SK-N-SH (cell line): ENCODE measurements at regions not wholly inside any gene's neighbourhood (a gene's known extent, or its start where the extent isn't known, plus 50 kb on each side); places are given as distances from the start of the nearest gene placed in this dataset.

ENCODE experiments used
- CTCF ChIA-PET: fragments of 300-600, 350-600 bp; formaldehyde crosslinking; extraction: SDS; loops from one replicate; lab custom pipeline; 2021; lab: Yijun Ruan, JAX
- POLR2A ChIA-PET: fragments of 350-600 bp; sonication (Branson Sonifier 250); formaldehyde crosslinking; extraction: SDS; loops from one replicate; lab custom pipeline; 2020; ENCODE audit warnings: antibody characterized with exemption, inconsistent platforms; lab: Yijun Ruan, JAX
- DNase-seq: peaks from one replicate; pipeline ENCODE4 v3.0.0; 2012
- H2AFZ ChIP-seq: fragments of 200-600 bp; sonication (generic); 2 replicates; pipeline ENCODE4 v1.8.1; 2016; ENCODE audit warnings: antibody characterized with exemption, mild to moderate bottlenecking, low read depth
- H3F3A ChIP-seq: fragments of 200-600 bp; sonication (generic); replicated peaks from 2 replicates; pipeline ENCODE3; 2016; ENCODE audit warnings: antibody characterized with exemption, mild to moderate bottlenecking; ENCODE audit not compliant: insufficient read depth
- H3K27ac ChIP-seq, 2 experiments: fragments of 200-500 bp in 1 of 2; fragments of 200-600 bp in 1 of 2; sonication (Bioruptor generic) in 1 of 2; sonication (generic), shearing (Covaris generic) in 1 of 2; 2 replicates each; pipeline versions ENCODE4 v1.5.1 to v1.6.1; 2014 to 2016; ENCODE audit warnings: low read depth in 2 of 2, inconsistent platforms in 1 of 2, low read length in 1 of 2, mild to moderate bottlenecking in 1 of 2, mixed read lengths in 1 of 2
- H3K27me3 ChIP-seq: fragments of 200-600 bp; sonication (generic), shearing (Covaris generic); 2 replicates; pipeline ENCODE4 v1.6.1; 2016; ENCODE audit warnings: mixed run types; ENCODE audit not compliant: insufficient read depth
- H3K36me3 ChIP-seq, 2 experiments: fragments of 200-500 bp in 1 of 2; fragments of 200-600 bp in 1 of 2; sonication (Bioruptor generic) in 1 of 2; sonication (generic) in 1 of 2; replicated peaks in 1 of 2; 2 replicates each; pipeline versions ENCODE3 to v1.5.1; 2014 to 2016; ENCODE audit warnings: low read length in 1 of 2, mild to moderate bottlenecking in 1 of 2; ENCODE audit not compliant: insufficient read depth in 2 of 2, control insufficient read depth in 1 of 2
- H3K4me1 ChIP-seq, 2 experiments: fragments of 200-500 bp in 1 of 2; fragments of 200-600 bp in 1 of 2; sonication (Bioruptor generic) in 1 of 2; sonication (generic), shearing (Covaris generic) in 1 of 2; 2 replicates each; pipeline versions ENCODE4 v1.5.1 to v1.6.1; 2014 to 2016; ENCODE audit warnings: low read depth in 1 of 2, low read length in 1 of 2, mixed run types in 1 of 2; ENCODE audit not compliant: insufficient read depth in 2 of 2, control insufficient read depth in 1 of 2
- H3K4me2 ChIP-seq: fragments of 200-600 bp; sonication (generic), shearing (Covaris generic); 2 replicates; pipeline ENCODE4 v1.6.1; 2017; ENCODE audit warnings: mixed run types
- H3K4me3 ChIP-seq, 2 experiments: fragments of 200-500 bp in 1 of 2; fragments of 200-600 bp in 1 of 2; sonication (Bioruptor generic) in 1 of 2; sonication (generic), shearing (Covaris generic) in 1 of 2; 2 replicates each; pipeline versions ENCODE4 v1.5.1 to v1.8.1; 2014 to 2016; ENCODE audit warnings: low read depth in 2 of 2, inconsistent platforms in 1 of 2, low read length in 1 of 2, mild to moderate bottlenecking in 1 of 2, mixed read lengths in 1 of 2, moderate library complexity in 1 of 2
- H3K79me2 ChIP-seq: fragments of 200-600 bp; sonication (generic); 2 replicates; pipeline ENCODE4 v1.8.1; 2017; ENCODE audit warnings: mild to moderate bottlenecking; ENCODE audit not compliant: insufficient read depth
- H3K9ac ChIP-seq: fragments of 200-600 bp; sonication (generic); 2 replicates; pipeline ENCODE4 v1.6.1; 2017; ENCODE audit warnings: mixed run types
- H3K9me2 ChIP-seq: fragments of 200-600 bp; sonication (generic); 2 replicates; pipeline ENCODE4 v1.6.1; 2017; ENCODE audit warnings: mixed run types
- H3K9me3 ChIP-seq: fragments of 200-600 bp; sonication (generic); 2 replicates; pipeline ENCODE4 v1.6.1; 2017; ENCODE audit warnings: mixed run types, mild to moderate bottlenecking, moderate library complexity
- H4K20me1 ChIP-seq: fragments of 200-600 bp; sonication (generic); 2 replicates; pipeline ENCODE4 v1.6.1; 2017; ENCODE audit warnings: mild to moderate bottlenecking, mixed run types; ENCODE audit not compliant: insufficient read depth
- CHD2 ChIP-seq: fragments of 150-350 bp; IDR thresholded peaks from 2 replicates; pipeline ENCODE4 v1.6.1; 2018; ENCODE audit warnings: low read length; ENCODE audit not compliant: partially characterized antibody
- ELF1 ChIP-seq: IDR thresholded peaks from 2 replicates; pipeline ENCODE4 v1.4.0; 2012
- FOXM1 ChIP-seq: IDR thresholded peaks from 2 replicates; pipeline ENCODE4 v1.4.0; 2012; ENCODE audit warnings: low read depth, mild to moderate bottlenecking
- MEF2A ChIP-seq: IDR thresholded peaks from 2 replicates; pipeline ENCODE4 v1.4.0; 2012; ENCODE audit warnings: low read depth, borderline replicate concordance
- MXI1 ChIP-seq: IDR thresholded peaks from 2 replicates; pipeline ENCODE4 v1.6.1; 2012; ENCODE audit warnings: mild to moderate bottlenecking, low read depth, low read length, improper control_type of control experiment
- NFIC ChIP-seq: IDR thresholded peaks from 2 replicates; pipeline ENCODE4 v1.4.0; 2012; ENCODE audit warnings: borderline replicate concordance
- PBX3 ChIP-seq: IDR thresholded peaks from 2 replicates; pipeline ENCODE4; 2012
- POLR2AphosphoS5 ChIP-seq: IDR thresholded peaks from 2 replicates; pipeline ENCODE4 v1.6.1; 2012; ENCODE audit warnings: low read depth, low read length
- RCOR1 ChIP-seq: fragments of 150-350 bp; IDR thresholded peaks from 2 replicates; pipeline ENCODE4 v1.6.1; 2017; ENCODE audit warnings: antibody characterized with exemption, low read length
- TAF1 ChIP-seq: IDR thresholded peaks from 2 replicates; pipeline ENCODE4 v1.6.1; 2012; ENCODE audit warnings: low read depth, mild to moderate bottlenecking, low read length, moderate library complexity, borderline replicate concordance
- TCF12 ChIP-seq: IDR thresholded peaks from 2 replicates; pipeline ENCODE4 v1.4.0; 2012
- TEAD4 ChIP-seq: IDR thresholded peaks from 2 replicates; pipeline ENCODE4 v1.4.0; 2012; ENCODE audit warnings: mild to moderate bottlenecking, borderline replicate concordance; ENCODE audit not compliant: insufficient read depth
- USF2 ChIP-seq: fragments of 150-350 bp; IDR thresholded peaks from 2 replicates; pipeline ENCODE4 v1.6.1; 2017; ENCODE audit warnings: antibody characterized with exemption, low read length, low read depth, borderline replicate concordance
- WGBS: methylation state at CpG from one replicate; pipeline ENCODE4 v1.1.6; 2017; ENCODE audit warnings: low lambda C conversion rate; 5-methylcytosine and 5-hydroxymethylcytosine counted together
- TF ChIP-seq, protein P1 (sequence below): fragments of 150-350 bp; IDR thresholded peaks from 2 replicates; pipeline ENCODE4 v1.6.1; 2016; ENCODE audit warnings: mild to moderate bottlenecking, low read depth, low read length
- TF ChIP-seq, protein P2 (sequence below): IDR thresholded peaks from 2 replicates; pipeline ENCODE4 v1.6.1; 2012; ENCODE audit warnings: mild to moderate bottlenecking, low read depth, low read length, moderate library complexity

- Histone ChIP-seq H3K27me3 (no peaks in the 10 kb centered on the region), H3K9me2 (no peaks in the 10 kb centered on the region), H3K4me1 (no peaks in the 10 kb centered on the region; a peak in 2 of 4 replicates), H3K9ac (no peak overlapping the region), H3K9me3 (no peaks in the 10 kb centered on the region), H2AFZ (no peak overlapping the region), H3K4me2 (no peak overlapping the region), H3K79me2 (no peaks in the 10 kb centered on the region), H3K27ac (no peak overlapping the region), H4K20me1 (no peaks in the 10 kb centered on the region), H3K36me3 (peaks cover 0 to 6% of the 10 kb centered on the region in 2 experiments), H3K4me3 (no peak overlapping the region), H3F3A (no peaks in the 10 kb centered on the region)
- DNase-seq = no peak
- CTCF ChIA-PET = interaction anchor here (0.6 kb wide), 1 partner anchor 41 kb away, joined by 3 read pairs; no protein-coding TSS in a partner anchor
- TF ChIP-seq TEAD4 (no peak), CHD2 (no peak), TAF1 (no peak), NFIC (no peak)
- POLR2A ChIA-PET = no interaction called here
- WGBS = 94% methylated on average over 1 of the region's 1 CpG
Measured at GRCh38 chr10:4546931-4547330, 279.1 kb upstream of the AKR1E2 start.

DNA sequence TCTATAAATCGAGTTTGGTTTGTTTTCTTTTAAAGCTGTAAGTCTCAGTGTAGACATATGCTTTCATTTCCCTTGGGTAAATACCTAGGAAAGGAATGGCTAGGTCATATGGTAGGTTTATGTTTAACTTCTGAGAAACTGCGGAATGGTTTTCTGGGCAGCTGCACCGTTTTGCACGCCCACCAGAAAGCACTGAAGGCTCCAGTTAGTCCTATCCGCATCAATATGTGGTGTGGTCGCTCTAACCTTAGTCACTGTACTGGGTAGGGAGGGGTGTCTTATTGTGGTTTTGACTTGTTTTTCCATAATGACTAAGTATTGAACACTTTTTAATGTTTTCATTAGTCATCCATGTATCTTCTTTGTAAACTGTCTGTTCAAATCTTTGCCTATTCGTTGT is 279.5 kb upstream of the AKR1E2 start:
- TF ChIP-seq MXI1 (no peak), TEAD4 (no peak), CHD2 (no peak), MEF2A (no peak), ELF1 (no peak), FOXM1 (no peak), RCOR1 (no peak), TAF1 (no peak), POLR2AphosphoS5 (no peak), PBX3 (no peak), TCF12 (no peak), USF2 (no peak)
- TF ChIP-seq, protein P1, sequence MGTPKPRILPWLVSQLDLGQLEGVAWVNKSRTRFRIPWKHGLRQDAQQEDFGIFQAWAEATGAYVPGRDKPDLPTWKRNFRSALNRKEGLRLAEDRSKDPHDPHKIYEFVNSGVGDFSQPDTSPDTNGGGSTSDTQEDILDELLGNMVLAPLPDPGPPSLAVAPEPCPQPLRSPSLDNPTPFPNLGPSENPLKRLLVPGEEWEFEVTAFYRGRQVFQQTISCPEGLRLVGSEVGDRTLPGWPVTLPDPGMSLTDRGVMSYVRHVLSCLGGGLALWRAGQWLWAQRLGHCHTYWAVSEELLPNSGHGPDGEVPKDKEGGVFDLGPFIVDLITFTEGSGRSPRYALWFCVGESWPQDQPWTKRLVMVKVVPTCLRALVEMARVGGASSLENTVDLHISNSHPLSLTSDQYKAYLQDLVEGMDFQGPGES = no peak
- TF ChIP-seq, protein P2, sequence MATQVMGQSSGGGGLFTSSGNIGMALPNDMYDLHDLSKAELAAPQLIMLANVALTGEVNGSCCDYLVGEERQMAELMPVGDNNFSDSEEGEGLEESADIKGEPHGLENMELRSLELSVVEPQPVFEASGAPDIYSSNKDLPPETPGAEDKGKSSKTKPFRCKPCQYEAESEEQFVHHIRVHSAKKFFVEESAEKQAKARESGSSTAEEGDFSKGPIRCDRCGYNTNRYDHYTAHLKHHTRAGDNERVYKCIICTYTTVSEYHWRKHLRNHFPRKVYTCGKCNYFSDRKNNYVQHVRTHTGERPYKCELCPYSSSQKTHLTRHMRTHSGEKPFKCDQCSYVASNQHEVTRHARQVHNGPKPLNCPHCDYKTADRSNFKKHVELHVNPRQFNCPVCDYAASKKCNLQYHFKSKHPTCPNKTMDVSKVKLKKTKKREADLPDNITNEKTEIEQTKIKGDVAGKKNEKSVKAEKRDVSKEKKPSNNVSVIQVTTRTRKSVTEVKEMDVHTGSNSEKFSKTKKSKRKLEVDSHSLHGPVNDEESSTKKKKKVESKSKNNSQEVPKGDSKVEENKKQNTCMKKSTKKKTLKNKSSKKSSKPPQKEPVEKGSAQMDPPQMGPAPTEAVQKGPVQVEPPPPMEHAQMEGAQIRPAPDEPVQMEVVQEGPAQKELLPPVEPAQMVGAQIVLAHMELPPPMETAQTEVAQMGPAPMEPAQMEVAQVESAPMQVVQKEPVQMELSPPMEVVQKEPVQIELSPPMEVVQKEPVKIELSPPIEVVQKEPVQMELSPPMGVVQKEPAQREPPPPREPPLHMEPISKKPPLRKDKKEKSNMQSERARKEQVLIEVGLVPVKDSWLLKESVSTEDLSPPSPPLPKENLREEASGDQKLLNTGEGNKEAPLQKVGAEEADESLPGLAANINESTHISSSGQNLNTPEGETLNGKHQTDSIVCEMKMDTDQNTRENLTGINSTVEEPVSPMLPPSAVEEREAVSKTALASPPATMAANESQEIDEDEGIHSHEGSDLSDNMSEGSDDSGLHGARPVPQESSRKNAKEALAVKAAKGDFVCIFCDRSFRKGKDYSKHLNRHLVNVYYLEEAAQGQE = no peak

More for the DNA sequence above, 279.5 kb upstream of the AKR1E2 start:
- Histone ChIP-seq H3K4me3 (no peak overlapping the region), H3K79me2 (no peaks in the 10 kb centered on the region), H2AFZ (no peak overlapping the region), H3K9ac (no peak overlapping the region), H4K20me1 (no peaks in the 10 kb centered on the region), H3K4me1 (no peaks in the 10 kb centered on the region; a peak in 2 of 4 replicates), H3K27ac (no peak overlapping the region), H3F3A (peaks cover 4% of the 10 kb centered on the region), H3K9me3 (no peaks in the 10 kb centered on the region), H3K4me2 (no peak overlapping the region), H3K27me3 (no peaks in the 10 kb centered on the region), H3K9me2 (no peaks in the 10 kb centered on the region), H3K36me3 (peaks cover 0 to 6% of the 10 kb centered on the region in 2 experiments)
- 84% methylated on average over 7 of the region's 7 CpGs for WGBS
- DNase-seq = no peak
- ChIA-PET POLR2A (no interaction called here), CTCF (no interaction called here)
